Adipocyte (in vitro differentiated cells): ENCODE measurements at regions not wholly inside any gene's neighbourhood (a gene's known extent, or its start where the extent isn't known, plus 50 kb on each side); places are given as distances from the start of the nearest gene placed in this dataset.
A peak's percentile ranks its signal among the peaks of the same experiment; 100 is the strongest.

Experiments used
- DNase-seq: peaks from one replicate; pipeline ENCODE4 v3.0.0-alpha.2; 2015; ENCODE audit warnings: low read depth
- H3K27me3 ChIP-seq: replicated peaks from 2 replicates; pipeline ENCODE4 v1.7.0; 2013; ENCODE audit warnings: mild to moderate bottlenecking, low read length, moderate library complexity; ENCODE audit not compliant: control insufficient read depth, insufficient read depth
- H3K36me3 ChIP-seq: 2 replicates; pipeline ENCODE4 v1.7.0; 2013; ENCODE audit warnings: low read length, mild to moderate bottlenecking, moderate library complexity; ENCODE audit not compliant: control insufficient read depth, insufficient read depth, severe bottlenecking
- H3K4me1 ChIP-seq: 2 replicates; pipeline ENCODE4 v1.7.0; 2013; ENCODE audit warnings: mild to moderate bottlenecking, low read length, moderate library complexity; ENCODE audit not compliant: control insufficient read depth, insufficient read depth
- H3K4me3 ChIP-seq: 2 replicates; pipeline ENCODE4 v1.7.0; 2013; ENCODE audit warnings: mild to moderate bottlenecking, low read length, moderate library complexity
- H3K9ac ChIP-seq: 2 replicates; pipeline ENCODE4 v1.7.0; 2013; ENCODE audit warnings: mild to moderate bottlenecking, low read length, moderate library complexity
- H3K9me3 ChIP-seq: 2 replicates; pipeline ENCODE4 v1.7.0; 2013; ENCODE audit warnings: mild to moderate bottlenecking, low read length, moderate library complexity; ENCODE audit not compliant: control insufficient read depth

DNA sequence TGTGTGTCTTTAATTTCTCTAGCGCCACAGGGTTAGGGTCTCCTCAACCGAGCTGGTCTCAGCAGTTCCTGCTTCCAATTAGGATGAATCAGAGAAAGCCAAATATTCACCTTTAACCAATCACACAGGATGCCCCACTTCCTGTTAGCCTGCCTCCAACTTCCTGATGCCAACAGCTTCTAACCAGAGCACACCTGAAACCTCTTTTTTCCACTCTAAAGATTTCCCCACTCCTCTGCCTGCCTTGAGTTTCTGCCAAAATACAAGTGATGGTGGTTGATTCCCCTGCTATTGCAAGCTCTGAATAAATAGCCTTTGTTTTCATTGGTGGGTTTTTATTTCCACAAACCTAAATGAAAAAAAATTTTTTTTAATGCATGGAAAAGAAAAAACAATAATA is 144.7 kb upstream of the UST start:
- Histone ChIP-seq H3K27me3 (no peaks in the 10 kb centered on the region), H3K9ac (no peak overlapping the region), H3K4me1 (no peaks in the 10 kb centered on the region), H3K4me3 (no peak overlapping the region), H3K36me3 (no peaks in the 10 kb centered on the region), H3K9me3 (peaks cover 5% of the 10 kb centered on the region)
- no peak for DNase-seq

DNA sequence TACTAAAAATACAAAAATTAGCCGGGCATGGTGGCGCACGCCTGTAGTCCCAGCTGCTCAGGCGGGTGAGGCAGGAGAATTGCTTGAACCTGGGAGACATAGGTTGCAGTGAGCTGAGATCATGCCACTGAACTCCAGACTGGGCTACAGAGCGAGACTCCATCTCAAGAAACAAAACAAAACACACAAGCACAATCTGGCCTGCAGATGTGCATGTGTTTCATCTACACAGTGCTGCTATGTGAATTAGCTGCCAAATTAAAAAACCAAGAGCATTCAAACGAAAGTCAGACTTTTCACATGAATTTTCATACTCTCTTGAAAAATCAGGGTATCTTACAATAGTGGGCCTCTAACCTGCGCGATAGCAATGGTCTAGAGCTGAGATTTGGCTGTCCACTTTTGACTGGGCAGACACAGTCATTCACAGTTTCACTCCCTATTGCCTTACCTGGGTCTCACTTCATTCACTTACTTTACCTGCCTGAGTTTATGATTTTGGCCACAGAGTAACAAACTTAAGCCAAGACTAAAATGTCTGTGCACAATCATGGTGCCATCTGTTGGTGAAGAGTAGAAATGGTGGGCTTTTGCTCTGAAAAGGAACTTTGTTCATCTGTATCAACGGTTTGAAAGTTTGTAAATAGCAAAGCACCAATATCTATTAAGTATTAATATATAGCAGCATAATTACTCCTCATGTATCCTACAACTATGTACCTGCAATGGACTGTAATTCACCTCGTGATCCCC is 138.5 kb upstream of the UST start:
- no peak overlapping the region for H3K9ac ChIP-seq
- H3K36me3 ChIP-seq: no peaks in the 10 kb centered on the region
- DNase-seq: no peak
- peaks cover 5% of the 10 kb centered on the region for H3K9me3 ChIP-seq
- peaks cover 34% of the 10 kb centered on the region for H3K4me1 ChIP-seq
- H3K27me3 ChIP-seq: peaks cover 4% of the 10 kb centered on the region
- no peak overlapping the region for H3K4me3 ChIP-seq

DNA sequence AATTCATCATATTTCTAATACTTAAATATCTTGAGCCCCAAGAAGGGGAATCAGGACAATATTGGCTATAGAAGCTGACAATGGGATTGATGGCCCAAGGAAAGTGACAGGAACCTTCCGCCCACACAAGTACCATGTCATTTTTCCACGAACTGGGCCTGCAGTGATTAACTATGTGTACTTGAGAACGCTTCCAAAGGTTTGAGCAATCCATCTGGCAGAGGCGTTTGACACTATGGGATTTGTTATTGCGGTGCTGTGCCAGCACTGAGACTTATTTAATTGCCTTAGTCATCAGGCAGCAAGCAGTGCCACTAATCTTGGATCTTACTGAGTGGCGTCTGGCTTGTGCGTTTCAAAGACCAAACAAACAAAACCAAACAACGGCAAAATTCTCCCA is 135.6 kb upstream of the UST start:
- DNase-seq: peak; percentile 54
- Histone ChIP-seq H3K27me3 (peaks cover 4% of the 10 kb centered on the region), H3K4me1 (peaks cover 34% of the 10 kb centered on the region), H3K4me3 (peak overlapping the region; percentile 62), H3K9ac (peak overlapping the region; percentile 39), H3K9me3 (peaks cover 3% of the 10 kb centered on the region), H3K36me3 (no peaks in the 10 kb centered on the region)

DNA sequence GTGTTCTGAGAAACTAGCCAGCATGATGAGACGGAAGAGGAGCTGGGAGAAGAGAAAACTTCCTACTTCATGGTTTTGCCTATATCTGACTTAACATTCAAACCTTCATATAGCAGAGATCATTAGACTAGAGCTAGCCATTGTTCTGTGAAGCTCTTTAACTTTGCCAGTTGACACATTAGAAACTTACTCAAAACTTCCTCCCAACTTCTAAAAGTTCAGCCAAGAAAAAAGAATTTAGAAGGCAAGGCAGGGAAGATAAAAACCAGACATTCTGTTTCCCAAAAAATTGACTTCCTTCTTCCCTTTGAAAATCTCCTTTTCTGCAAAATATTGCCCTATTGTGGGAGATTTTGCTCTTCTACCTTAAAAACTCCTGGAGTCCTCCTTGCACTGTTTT is 134.8 kb upstream of the UST start:
- DNase-seq: no peak
- Histone ChIP-seq H3K36me3 (no peaks in the 10 kb centered on the region), H3K4me1 (peaks cover 40% of the 10 kb centered on the region), H3K9ac (no peak overlapping the region), H3K4me3 (peak overlapping the region; percentile 62), H3K9me3 (peaks cover 3% of the 10 kb centered on the region), H3K27me3 (peaks cover 4% of the 10 kb centered on the region)

DNA sequence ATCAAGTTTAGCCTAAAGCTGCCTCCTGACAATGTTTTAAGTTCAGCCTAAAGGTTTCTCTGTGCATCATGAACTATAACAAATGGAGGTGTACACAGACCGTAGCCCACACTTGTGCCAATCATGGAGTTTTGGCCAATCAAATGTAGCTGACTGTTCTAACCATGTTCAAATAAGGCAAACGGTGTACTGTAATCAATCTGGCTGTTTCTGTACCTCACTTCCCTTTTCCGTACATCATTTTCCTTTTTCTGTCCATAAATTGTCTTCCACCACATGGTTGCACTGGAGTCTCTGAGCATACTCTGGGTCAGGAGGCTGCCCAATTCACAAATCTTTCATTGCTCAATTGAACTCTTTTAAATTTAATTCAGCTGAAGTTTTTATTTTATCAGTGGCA is 132.2 kb upstream of the UST start:
- Histone ChIP-seq H3K4me3 (no peak overlapping the region), H3K9ac (no peak overlapping the region), H3K9me3 (peaks cover 3% of the 10 kb centered on the region), H3K4me1 (peaks cover 30% of the 10 kb centered on the region), H3K36me3 (no peaks in the 10 kb centered on the region), H3K27me3 (peaks cover 4% of the 10 kb centered on the region)
- DNase-seq: no peak

DNA sequence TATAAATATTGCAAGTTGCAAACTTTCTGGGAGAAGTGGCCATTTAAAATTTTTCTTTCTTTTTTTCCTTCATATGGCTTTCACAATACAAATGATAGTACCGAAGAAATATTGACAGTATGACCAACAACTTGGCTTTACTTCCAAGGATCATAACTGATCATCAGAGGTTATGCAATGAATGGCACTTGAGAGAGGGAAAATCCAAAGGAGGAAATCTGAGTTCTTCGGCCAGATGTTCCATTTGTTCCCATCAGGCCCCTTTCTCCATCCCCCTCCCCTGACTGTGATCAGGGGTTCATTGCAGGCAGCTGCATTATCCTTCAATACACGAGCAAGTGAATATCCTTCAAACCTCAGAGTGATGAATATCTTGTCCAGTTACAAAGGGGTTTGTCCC is 130.0 kb upstream of the UST start:
- peaks cover 3% of the 10 kb centered on the region for H3K9me3 ChIP-seq
- H3K4me3 ChIP-seq: no peak overlapping the region
- peaks cover 3% of the 10 kb centered on the region for H3K27me3 ChIP-seq
- H3K9ac ChIP-seq: no peak overlapping the region
- H3K36me3 ChIP-seq: no peaks in the 10 kb centered on the region
- peaks cover 15% of the 10 kb centered on the region for H3K4me1 ChIP-seq
- peak; percentile 38 for DNase-seq

DNA sequence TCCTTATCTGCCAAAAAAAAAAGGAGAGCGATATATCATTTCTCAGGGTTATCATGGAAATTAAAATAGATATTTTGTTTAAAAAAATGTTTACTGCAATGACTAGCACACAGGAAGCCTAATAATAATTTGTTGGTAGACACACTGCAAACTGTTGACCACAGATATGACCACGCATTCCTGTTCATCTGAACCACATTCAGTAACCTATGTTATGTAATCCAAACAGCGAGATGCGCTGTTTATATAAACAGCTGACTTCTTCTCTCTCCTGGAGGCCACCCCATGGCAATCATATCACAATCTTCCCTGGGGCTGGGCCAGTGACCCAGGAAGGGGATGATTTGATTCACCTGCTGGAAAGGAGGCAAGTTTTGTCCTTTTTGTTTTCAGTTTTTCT is 129.3 kb upstream of the UST start:
- DNase-seq: no peak
- no peaks in the 10 kb centered on the region for H3K36me3 ChIP-seq
- H3K4me1 ChIP-seq: peaks cover 8% of the 10 kb centered on the region
- no peaks in the 10 kb centered on the region for H3K27me3 ChIP-seq
- peaks cover 3% of the 10 kb centered on the region for H3K9me3 ChIP-seq
- H3K4me3 ChIP-seq: no peak overlapping the region
- no peak overlapping the region for H3K9ac ChIP-seq

DNA sequence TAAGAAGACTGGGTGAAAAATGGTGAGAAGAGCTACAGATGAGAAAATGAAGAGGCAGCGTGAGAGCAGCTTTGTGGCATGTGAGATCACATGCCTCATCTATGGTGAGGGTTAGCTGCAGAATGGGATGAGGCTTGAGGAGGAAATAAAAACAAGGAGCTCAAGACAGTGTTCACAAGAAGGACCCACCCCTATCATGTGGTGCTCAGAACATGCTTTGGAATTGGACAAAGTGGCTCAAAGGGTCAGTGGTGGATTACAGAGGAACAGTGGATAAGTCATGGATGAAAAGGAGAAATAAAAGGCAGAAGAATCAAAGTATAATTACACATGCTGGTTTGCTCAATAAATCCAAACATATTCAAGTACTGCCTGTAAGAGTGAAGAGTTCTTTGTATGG is 126.9 kb upstream of the UST start:
- H3K36me3 ChIP-seq: no peaks in the 10 kb centered on the region
- DNase-seq: no peak
- no peaks in the 10 kb centered on the region for H3K9me3 ChIP-seq
- H3K4me1 ChIP-seq: peaks cover 18% of the 10 kb centered on the region
- H3K9ac ChIP-seq: no peak overlapping the region
- no peak overlapping the region for H3K4me3 ChIP-seq
- H3K27me3 ChIP-seq: no peaks in the 10 kb centered on the region

DNA sequence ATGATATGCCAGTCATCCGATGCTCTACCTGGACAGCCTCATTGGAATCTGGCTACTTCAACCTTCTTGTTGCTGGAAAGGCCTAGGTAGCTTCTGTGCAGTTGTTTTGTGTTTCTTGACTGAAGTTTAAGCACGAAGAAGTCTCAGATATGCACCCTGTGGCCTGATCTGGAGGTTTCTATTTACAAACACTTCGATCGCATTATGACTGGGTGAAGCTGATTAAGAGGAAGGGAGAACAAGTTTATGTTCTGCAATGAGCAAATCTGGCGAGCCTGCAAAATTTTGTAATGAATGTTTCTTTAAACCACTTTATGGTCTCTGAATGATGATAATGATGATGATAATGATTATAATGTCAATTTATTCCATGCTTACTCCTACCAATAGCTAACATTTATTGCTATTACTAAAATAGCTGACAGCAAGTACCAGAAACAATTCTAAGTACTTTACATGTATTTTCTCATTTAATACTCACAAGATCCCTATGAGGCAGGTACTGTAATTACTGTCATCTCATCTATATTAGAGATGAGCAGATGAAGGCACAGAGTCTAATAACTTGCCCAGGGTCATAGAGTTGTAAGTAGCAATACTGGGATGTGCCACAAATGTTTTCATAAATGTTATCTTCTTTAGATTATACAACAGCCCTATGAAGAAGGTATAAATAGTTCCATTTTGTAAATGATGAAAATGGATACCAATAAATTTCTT is 126.1 kb upstream of the UST start:
- Histone ChIP-seq H3K9me3 (no peaks in the 10 kb centered on the region), H3K9ac (no peak overlapping the region), H3K27me3 (no peaks in the 10 kb centered on the region), H3K36me3 (no peaks in the 10 kb centered on the region), H3K4me3 (no peak overlapping the region), H3K4me1 (peaks cover 24% of the 10 kb centered on the region)
- no peak for DNase-seq

DNA sequence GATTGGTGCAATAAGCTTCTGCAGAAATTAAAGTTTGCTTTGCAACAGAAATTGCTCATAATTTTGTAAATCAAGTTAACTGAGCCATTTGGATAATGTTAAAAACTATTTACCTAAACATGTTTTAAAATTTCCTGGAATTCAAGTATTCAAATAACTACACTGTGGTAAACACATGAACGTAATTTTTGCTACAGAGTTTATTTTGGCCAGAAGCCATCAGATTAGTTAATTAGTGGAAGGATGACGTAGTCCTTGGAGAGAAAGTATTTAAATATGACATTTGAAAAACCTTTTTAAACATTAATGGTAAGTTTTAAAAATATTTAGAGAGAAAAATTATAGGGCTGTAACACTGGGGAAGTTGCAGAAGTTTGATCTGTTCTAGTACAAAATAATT is 121.2 kb upstream of the UST start:
- Histone ChIP-seq H3K9ac (no peak overlapping the region), H3K27me3 (no peaks in the 10 kb centered on the region), H3K4me1 (peaks cover 41% of the 10 kb centered on the region), H3K9me3 (no peaks in the 10 kb centered on the region), H3K4me3 (no peak overlapping the region), H3K36me3 (no peaks in the 10 kb centered on the region)
- peak; percentile 22 for DNase-seq

DNA sequence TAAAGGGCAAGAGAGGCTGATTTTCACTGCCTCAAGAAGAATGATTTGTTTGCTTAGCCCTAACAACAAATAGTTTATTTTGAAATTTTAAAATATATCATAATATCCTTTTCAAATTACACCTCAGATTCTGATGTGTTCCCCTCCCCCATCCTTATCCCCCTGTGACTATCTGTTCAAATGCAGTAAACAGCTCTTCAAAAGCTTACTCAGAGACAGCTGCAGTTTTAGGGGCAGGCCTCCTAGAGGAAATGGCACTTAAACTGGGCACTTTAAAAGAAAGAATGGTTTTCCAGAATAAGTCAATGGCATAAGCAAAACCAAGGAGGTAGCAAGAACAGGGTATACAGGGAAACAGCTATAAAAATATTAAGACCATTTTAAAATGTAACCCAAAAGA is 118.6 kb upstream of the UST start:
- Histone ChIP-seq H3K9me3 (no peaks in the 10 kb centered on the region), H3K4me3 (no peak overlapping the region), H3K36me3 (no peaks in the 10 kb centered on the region), H3K27me3 (no peaks in the 10 kb centered on the region), H3K9ac (no peak overlapping the region), H3K4me1 (peaks cover 41% of the 10 kb centered on the region)
- DNase-seq: no peak
